ENCODE measurements at regions not wholly inside any gene's neighbourhood (a gene's known extent, or its start where the extent isn't known, plus 50 kb on each side); places are given as distances from the start of the nearest gene placed in this dataset.

GRCh38 chr7:40947566-40947965 is 755.3 kb downstream of the INHBA start:
- Histone ChIP-seq H3K36me3 (replicated peaks in 1 of 2; ENCODE audit: control insufficient read depth in 1 of 2, insufficient read depth in 2 of 2, low read length in 2 of 2) (no peaks in the 10 kb centered on the region), H3K27ac (ENCODE audit: low read depth in 1 of 2, low read length in 2 of 2) (no peak overlapping the region), H3K4me1 (ENCODE audit: control insufficient read depth in 1 of 2, insufficient read depth in 2 of 2, low read length in 2 of 2) (no peaks in the 10 kb centered on the region), H3K9ac (ENCODE audit: insufficient read depth, low read length, poor library complexity, severe bottlenecking) (no peak overlapping the region), H2AFZ (ENCODE audit: insufficient read depth, low read depth, low read length, poor library complexity, severe bottlenecking) (no peak overlapping the region), H3K27me3 (ENCODE audit: control insufficient read depth in 2 of 2, insufficient read depth in 2 of 2, low read length in 2 of 2) (no peaks in the 10 kb centered on the region), H3K79me2 (ENCODE audit: insufficient read depth, low read length) (no peaks in the 10 kb centered on the region), H4K20me1 (ENCODE audit: insufficient read depth, low read length) (no peaks in the 10 kb centered on the region), H3K4me3 (replicated peaks in 1 of 3; ENCODE audit: low read depth in 2 of 3, low read length in 3 of 3) (no peak overlapping the region), H3K9me3 (replicated peaks in 1 of 2; ENCODE audit: control insufficient read depth in 1 of 2, insufficient read depth in 1 of 2, low read length in 2 of 2) (peaks cover 14 to 21% of the 10 kb centered on the region in 2 donors), H3K4me2 (replicated peaks; ENCODE audit: extremely low read depth, low read length, poor library complexity, severe bottlenecking) (no peak overlapping the region)
- Mint-ChIP-seq H3K4me1 (no peaks in the 10 kb centered on the region), H3K27ac (no peak overlapping the region), H3K4me3 (no peak overlapping the region), H3K9me3 (peaks cover 6 to 49% (median 21%) of the 10 kb centered on the region in 7 donors), H3K27me3 (ENCODE audit: low read depth in 3 of 3) (peaks cover 0 to 3% (median 0%) of the 10 kb centered on the region in 3 donors), H3K36me3 (no peaks in the 10 kb centered on the region)
- TF ChIP-seq CTCF (IDR thresholded peaks at IDR 0.05), result no peak
- no peak for DNase-seq
- intact Hi-C loops (cut with micrococcal nuclease), result no loop called here

GRCh38 chr7:40946549-40946948 is 756.3 kb downstream of the INHBA start:
- no peak overlapping the region for H2AFZ ChIP-seq (ENCODE audit: insufficient read depth, low read depth, low read length, poor library complexity, severe bottlenecking)
- H3K4me2 ChIP-seq (replicated peaks; ENCODE audit: extremely low read depth, low read length, poor library complexity, severe bottlenecking), result no peak overlapping the region
- no peak overlapping the region for H3K27ac ChIP-seq (ENCODE audit: low read depth in 1 of 2, low read length in 2 of 2)
- no peaks in the 10 kb centered on the region for H3K36me3 ChIP-seq (replicated peaks in 1 of 2; ENCODE audit: control insufficient read depth in 1 of 2, insufficient read depth in 2 of 2, low read length in 2 of 2)
- Mint-ChIP-seq H3K9me3 (peaks cover 6 to 42% (median 19%) of the 10 kb centered on the region in 7 donors), H3K27ac (no peak overlapping the region), H3K27me3 (ENCODE audit: low read depth in 3 of 3) (peaks cover 0 to 3% (median 0%) of the 10 kb centered on the region in 3 donors), H3K4me3 (no peak overlapping the region), H3K4me1 (no peaks in the 10 kb centered on the region), H3K36me3 (no peaks in the 10 kb centered on the region)
- no peaks in the 10 kb centered on the region for H3K27me3 ChIP-seq (ENCODE audit: control insufficient read depth in 2 of 2, insufficient read depth in 2 of 2, low read length in 2 of 2)
- H3K4me1 ChIP-seq (ENCODE audit: control insufficient read depth in 1 of 2, insufficient read depth in 2 of 2, low read length in 2 of 2), result no peaks in the 10 kb centered on the region
- no peak overlapping the region for H3K9ac ChIP-seq (ENCODE audit: insufficient read depth, low read length, poor library complexity, severe bottlenecking)
- H3K4me3 ChIP-seq (replicated peaks in 1 of 3; ENCODE audit: low read depth in 2 of 3, low read length in 3 of 3), result no peak overlapping the region
- intact Hi-C loops (cut with micrococcal nuclease), result no loop called here
- no peak for DNase-seq
- peaks cover 14 to 21% of the 10 kb centered on the region in 2 donors for H3K9me3 ChIP-seq (replicated peaks in 1 of 2; ENCODE audit: control insufficient read depth in 1 of 2, insufficient read depth in 1 of 2, low read length in 2 of 2)
- no peaks in the 10 kb centered on the region for H3K79me2 ChIP-seq (ENCODE audit: insufficient read depth, low read length)
- no CpG with 5 or more reads among the region's 1 CpG for WGBS (ENCODE audit: insufficient coverage)
- no peak for TF ChIP-seq CTCF (IDR thresholded peaks at IDR 0.05)
- H4K20me1 ChIP-seq (ENCODE audit: insufficient read depth, low read length), result no peaks in the 10 kb centered on the region

Data from CD14-positive monocyte (primary cell).